Kidney (tissue), 13 donors: ENCODE measurements at regions not wholly inside any gene's neighbourhood (a gene's known extent, or its start where the extent isn't known, plus 50 kb on each side); places are given as distances from the start of the nearest gene placed in this dataset.
A peak's percentile ranks its signal among the peaks of the same experiment; 100 is the strongest.

Experiments
- DNase-seq, 5 donors: peaks; one replicate each; pipeline ENCODE4 v3.0.0-alpha.2; 2013 to 2020
- FAIRE-seq: peaks from 2 replicates; lab custom pipeline; 2012; peaks lifted over from hg19 to GRCh38; lab: Jason Lieb, UNC
- H3K27ac ChIP-seq, 2 donors: one replicate each; pipeline ENCODE4 v1.7.0; 2013; ENCODE audit warnings: low read depth in 2 of 2, low read length in 2 of 2, inconsistent platforms in 1 of 2
- H3K27me3 ChIP-seq: one replicate; pipeline ENCODE4 v1.7.1; 2013; ENCODE audit warnings: low read length, inconsistent platforms; ENCODE audit not compliant: control insufficient read depth, insufficient read depth
- H3K36me3 ChIP-seq, 3 donors: one replicate each; pipeline versions ENCODE4 v1.7.0 to v1.7.1; 2013; ENCODE audit warnings: low read length in 3 of 3, control low read depth in 1 of 3, inconsistent platforms in 1 of 3; ENCODE audit not compliant: insufficient read depth in 3 of 3, control insufficient read depth in 2 of 3
- H3K4me1 ChIP-seq, 3 donors: one replicate each; pipeline versions ENCODE4 v1.7.0 to v1.7.1; 2013; ENCODE audit warnings: low read length in 3 of 3, inconsistent platforms in 1 of 3, low read depth in 1 of 3; ENCODE audit not compliant: control insufficient read depth in 2 of 3, insufficient read depth in 2 of 3
- H3K4me3 ChIP-seq, 3 donors: one replicate each; pipeline versions ENCODE4 v1.7.0 to v1.8.1; 2013; ENCODE audit warnings: low read length in 3 of 3, control low read depth in 1 of 3, inconsistent platforms in 1 of 3
- H3K9ac ChIP-seq, 3 donors: one replicate each; pipeline versions ENCODE4 v1.7.0 to v1.7.1; 2013; ENCODE audit warnings: low read length in 3 of 3, control low read depth in 1 of 3, inconsistent platforms in 1 of 3
- H3K9me3 ChIP-seq, 3 donors: one replicate each; pipeline versions ENCODE4 v1.7.0 to v1.7.1; 2013; ENCODE audit warnings: low read length in 3 of 3, control low read depth in 1 of 3, inconsistent platforms in 1 of 3; ENCODE audit not compliant: control insufficient read depth in 2 of 3, insufficient read depth in 1 of 3
- intact Hi-C: fragments of 100-400 bp; cut with DNase I; formaldehyde crosslinking; loops from one replicate; pipeline ENCODE4 v1.11.1; 2022
- TF ChIP-seq, protein P1 (sequence below): IDR thresholded peaks from 3 replicates; pipeline ENCODE4 v1.5.1; 2012; ENCODE audit warnings: mild to moderate bottlenecking, moderate library complexity, borderline replicate concordance; ENCODE audit not compliant: insufficient read depth; ENCODE audit errors: extremely low read depth
- donor health status: control.
- donor health status: control.
- donor health status: control.
- donor health status: control.
- donor health status: control.
- donor health status: DM: yes; HTN: yes; CAD: no.
- donor health status: Normal renal cell carcinoma (clear cell type).

DNA sequence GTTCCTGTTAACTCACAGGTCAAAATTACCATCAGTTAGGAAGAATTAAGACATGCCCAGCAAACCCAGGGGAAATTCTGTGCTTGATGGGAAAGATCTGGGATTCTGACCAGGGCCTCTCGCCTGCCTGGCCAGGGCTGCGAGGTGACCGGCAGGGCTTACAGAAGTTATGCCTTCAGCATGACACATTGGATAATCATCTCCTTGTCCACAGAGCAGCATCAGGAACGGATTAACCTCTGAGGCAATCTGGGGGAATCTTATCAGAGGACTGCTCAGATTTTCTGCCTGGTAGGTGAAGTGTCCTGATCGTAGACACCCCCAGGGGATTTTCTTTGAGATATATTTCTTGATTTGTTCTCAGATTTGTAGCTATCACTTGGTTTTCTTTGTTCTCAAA lies 172.5 kb downstream of the HS3ST3A1 start:
- Histone ChIP-seq H3K36me3 (no peaks in the 10 kb centered on the region), H3K9me3 (no peaks in the 10 kb centered on the region), H3K4me3 (no peak overlapping the region), H3K9ac (no peak overlapping the region), H3K27ac (no peak overlapping the region), H3K27me3 (no peaks in the 10 kb centered on the region), H3K4me1 (no peaks in the 10 kb centered on the region)
- intact Hi-C loops, result no loop called here
- TF ChIP-seq, protein P1, sequence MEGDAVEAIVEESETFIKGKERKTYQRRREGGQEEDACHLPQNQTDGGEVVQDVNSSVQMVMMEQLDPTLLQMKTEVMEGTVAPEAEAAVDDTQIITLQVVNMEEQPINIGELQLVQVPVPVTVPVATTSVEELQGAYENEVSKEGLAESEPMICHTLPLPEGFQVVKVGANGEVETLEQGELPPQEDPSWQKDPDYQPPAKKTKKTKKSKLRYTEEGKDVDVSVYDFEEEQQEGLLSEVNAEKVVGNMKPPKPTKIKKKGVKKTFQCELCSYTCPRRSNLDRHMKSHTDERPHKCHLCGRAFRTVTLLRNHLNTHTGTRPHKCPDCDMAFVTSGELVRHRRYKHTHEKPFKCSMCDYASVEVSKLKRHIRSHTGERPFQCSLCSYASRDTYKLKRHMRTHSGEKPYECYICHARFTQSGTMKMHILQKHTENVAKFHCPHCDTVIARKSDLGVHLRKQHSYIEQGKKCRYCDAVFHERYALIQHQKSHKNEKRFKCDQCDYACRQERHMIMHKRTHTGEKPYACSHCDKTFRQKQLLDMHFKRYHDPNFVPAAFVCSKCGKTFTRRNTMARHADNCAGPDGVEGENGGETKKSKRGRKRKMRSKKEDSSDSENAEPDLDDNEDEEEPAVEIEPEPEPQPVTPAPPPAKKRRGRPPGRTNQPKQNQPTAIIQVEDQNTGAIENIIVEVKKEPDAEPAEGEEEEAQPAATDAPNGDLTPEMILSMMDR, result no peak
- FAIRE-seq (no peak), DNase-seq (no peak)

DNA sequence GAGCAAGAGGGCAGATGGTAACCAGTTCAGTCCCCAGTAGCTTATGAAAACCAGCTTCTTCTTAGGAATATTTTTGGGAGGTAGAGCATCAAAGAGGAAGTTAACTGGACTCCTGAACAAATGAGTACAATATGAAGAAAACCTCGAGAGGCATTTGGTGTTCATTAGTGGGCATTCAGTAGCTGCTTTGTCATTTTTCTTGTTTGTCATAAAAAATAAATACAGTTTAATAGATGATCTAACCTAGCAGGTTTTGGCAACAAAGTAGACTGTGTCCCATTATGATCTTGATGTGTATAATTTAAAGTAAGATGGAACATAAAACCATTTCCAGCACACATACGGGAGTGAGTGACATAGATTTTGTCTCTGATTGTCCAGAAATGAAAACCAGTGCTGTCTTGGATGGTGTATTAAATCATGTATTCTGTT lies 173.1 kb downstream of the HS3ST3A1 start:
- no peak for FAIRE-seq
- H3K9ac ChIP-seq, result no peak overlapping the region
- intact Hi-C loops, result no loop called here

DNA sequence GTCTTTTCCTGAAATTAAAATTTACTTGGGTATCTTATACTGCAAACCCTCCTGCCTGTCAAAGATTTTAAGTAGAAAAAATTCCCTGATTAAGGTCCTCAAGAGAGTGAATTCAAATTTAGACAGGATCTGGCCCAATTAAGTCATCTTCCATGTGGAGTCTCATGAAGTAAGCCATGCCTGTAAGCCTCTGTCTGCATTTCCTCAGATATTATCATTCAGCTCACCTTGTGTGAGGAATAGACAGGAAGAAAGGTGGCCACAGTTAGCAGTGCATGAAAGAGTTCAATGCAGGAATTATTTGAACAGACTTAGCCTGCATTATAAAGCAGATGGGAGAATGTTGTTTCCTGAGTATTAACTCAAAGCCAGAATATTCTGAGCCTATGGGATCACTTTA lies 174.7 kb downstream of the HS3ST3A1 start:
- intact Hi-C loops, result no loop called here
- no peaks in the 10 kb centered on the region for H3K27me3 ChIP-seq
- no peaks in the 10 kb centered on the region for H3K9me3 ChIP-seq
- H3K27ac ChIP-seq, result no peak overlapping the region
- H3K4me1 ChIP-seq, result no peaks in the 10 kb centered on the region
- H3K9ac ChIP-seq, result no peak overlapping the region
- DNase-seq (no peak), FAIRE-seq (no peak)
- TF ChIP-seq, protein P1, result no peak
- H3K36me3 ChIP-seq, result no peaks in the 10 kb centered on the region
- no peak overlapping the region for H3K4me3 ChIP-seq

More for the DNA sequence above, 173.1 kb downstream of the HS3ST3A1 start:
- Histone ChIP-seq H3K9me3 (no peaks in the 10 kb centered on the region), H3K4me3 (no peak overlapping the region), H3K27ac (no peak overlapping the region), H3K27me3 (no peaks in the 10 kb centered on the region), H3K4me1 (no peaks in the 10 kb centered on the region), H3K36me3 (no peaks in the 10 kb centered on the region)
- DNase-seq, result peak in 1 of 5 donors; percentile 0
- TF ChIP-seq, protein P1, result no peak

DNA sequence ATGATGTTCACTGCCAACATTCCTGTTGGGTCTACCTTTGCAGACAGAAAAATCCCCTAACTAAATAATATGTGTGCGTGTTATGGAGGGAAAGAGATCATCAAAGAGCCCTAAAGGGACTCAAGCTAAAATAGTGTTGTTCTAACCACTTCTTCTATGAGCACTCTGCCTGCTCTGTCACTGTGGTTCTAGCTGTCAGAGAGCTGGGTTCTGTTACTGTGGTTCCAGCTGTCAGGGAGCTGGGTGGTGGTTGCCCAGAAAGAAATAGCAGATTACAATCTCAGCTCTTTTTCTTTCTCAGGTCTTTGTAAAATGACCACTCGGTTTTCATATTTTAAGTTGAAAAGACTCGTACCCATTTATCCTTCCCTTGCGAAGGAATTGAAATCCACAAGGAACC lies 176.3 kb downstream of the HS3ST3A1 start:
- Histone ChIP-seq H3K4me1 (no peaks in the 10 kb centered on the region), H3K9ac (no peak overlapping the region), H3K27ac (no peak overlapping the region), H3K4me3 (no peak overlapping the region), H3K36me3 (no peaks in the 10 kb centered on the region), H3K27me3 (no peaks in the 10 kb centered on the region), H3K9me3 (no peaks in the 10 kb centered on the region)
- no peak for DNase-seq
- no peak for FAIRE-seq
- intact Hi-C loops, result no loop called here
- TF ChIP-seq, protein P1, result no peak
